ENCODE measurements at regions not wholly inside any gene's neighbourhood (a gene's known extent, or its start where the extent isn't known, plus 50 kb on each side); places are given as distances from the start of the nearest gene placed in this dataset.
A peak's percentile ranks its signal among the peaks of the same experiment; 100 is the strongest.
"Not testable (repeated sequence)": the region's sequence is repeated elsewhere in the genome, so short reads cannot be mapped to it uniquely, and the experiment has no call there.

DNA sequence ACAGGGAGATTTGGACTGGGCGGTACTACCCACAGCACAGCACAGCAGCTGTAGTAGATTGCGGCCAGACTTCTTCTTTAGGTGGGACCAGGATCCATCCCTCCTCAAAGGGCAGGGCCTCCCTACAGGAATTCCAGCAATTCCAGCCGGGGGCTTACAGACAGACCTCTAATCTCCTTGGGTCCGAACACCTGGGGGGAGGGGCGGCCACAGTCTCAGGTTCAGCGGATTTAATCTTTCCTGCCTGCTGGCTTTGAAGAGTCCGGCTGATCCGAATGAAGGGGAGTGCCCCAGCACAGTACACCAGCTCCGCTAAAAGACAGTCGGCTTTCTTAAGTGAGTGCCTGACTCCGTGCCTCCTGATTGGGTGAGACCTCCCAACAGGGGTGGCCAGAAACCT, 1708.5 kb downstream of the BRINP3 start:
- TF ChIP-seq CTCF (IDR thresholded peaks at IDR 0.05; ENCODE audit: borderline replicate concordance, insufficient read depth, low read depth, low read length), result no peak
- no peak overlapping the region for H3K4me3 ChIP-seq (ENCODE audit: low read depth, low read length)

GRCh38 chr1:188769936-188770335, 1707.7 kb downstream of the BRINP3 start:
- no peak for TF ChIP-seq CTCF (IDR thresholded peaks at IDR 0.05; ENCODE audit: borderline replicate concordance, insufficient read depth, low read depth, low read length)

DNA sequence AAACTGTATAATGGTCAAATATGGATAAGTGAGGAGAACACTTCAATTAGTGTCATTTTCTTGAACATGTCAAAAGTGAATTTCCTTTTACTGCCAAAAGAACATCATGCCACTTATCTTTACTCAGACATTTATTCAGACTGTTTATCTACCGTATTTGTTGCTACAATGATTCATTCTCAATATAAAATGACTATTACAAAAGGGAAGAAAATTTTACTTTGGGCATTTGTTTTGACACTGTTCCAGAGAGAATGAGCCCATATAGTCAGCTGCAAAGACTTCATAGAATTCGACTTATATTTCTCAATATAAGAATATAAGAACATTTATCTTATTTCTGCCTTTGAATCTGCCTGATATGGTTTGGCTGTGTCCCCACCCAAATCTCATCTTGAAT, 1699.1 kb downstream of the BRINP3 start:
- no peak for TF ChIP-seq CTCF (IDR thresholded peaks at IDR 0.05; ENCODE audit: borderline replicate concordance, insufficient read depth, low read depth, low read length)
- no peak overlapping the region for H3K4me3 ChIP-seq (ENCODE audit: low read depth, low read length)

More at GRCh38 chr1:188769936-188770335, 1707.7 kb downstream of the BRINP3 start:
- H3K4me3 ChIP-seq (ENCODE audit: low read depth, low read length), result no peak overlapping the region

DNA sequence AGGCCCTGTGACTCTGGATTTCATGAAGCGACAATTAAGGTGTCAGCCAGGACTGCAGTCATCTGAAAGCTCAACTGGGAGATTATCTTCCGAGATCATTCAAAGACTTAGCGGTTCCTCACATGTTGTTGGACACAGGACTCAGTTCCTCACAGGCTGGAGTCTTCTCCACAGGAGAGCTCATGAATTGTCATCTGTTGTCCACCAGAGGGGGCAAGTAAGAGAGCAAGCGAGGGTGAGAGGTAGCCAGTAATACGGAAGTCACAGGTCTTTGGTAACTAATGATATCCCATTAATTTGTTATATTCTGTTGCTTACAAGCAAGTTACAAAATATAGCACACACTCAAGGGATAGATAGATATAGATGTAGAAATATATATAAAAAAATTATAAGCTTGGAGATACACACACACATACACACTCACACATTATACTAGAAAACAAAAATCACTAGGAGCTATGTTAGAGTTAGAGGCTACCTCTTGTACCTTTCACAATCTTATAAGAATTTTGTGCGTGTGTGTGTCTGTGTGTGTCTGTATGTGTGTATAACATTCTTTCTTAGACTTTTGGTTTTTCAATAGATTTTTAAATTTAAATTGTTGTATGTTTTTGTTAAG, 1695.3 kb downstream of the BRINP3 start:
- no peak overlapping the region for H3K4me3 ChIP-seq (ENCODE audit: low read depth, low read length)
- peak; percentile 56; the same call in 1 of the 2 replicates for TF ChIP-seq CTCF (IDR thresholded peaks at IDR 0.05; ENCODE audit: borderline replicate concordance, insufficient read depth, low read depth, low read length)

DNA sequence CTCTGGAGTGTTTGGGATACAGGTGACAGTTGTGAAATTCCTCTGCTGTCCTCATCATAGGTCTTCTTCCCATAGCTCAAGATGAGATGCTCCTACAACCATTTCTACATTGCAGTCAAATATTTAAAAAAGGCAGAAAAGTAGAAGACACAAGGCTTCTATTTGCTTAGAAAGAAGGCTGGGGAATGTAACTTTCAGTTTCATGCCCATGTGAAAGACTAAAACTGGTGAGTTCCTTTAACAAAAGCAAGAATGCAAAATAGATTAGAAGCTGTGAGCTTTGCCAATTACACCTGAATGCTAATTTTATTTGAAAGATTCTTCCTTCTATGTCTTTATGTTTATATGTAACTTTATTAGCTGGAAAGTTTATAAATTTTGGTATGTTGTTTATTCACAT, 1682.7 kb downstream of the BRINP3 start:
- no peak for TF ChIP-seq CTCF (IDR thresholded peaks at IDR 0.05; ENCODE audit: borderline replicate concordance, insufficient read depth, low read depth, low read length)
- H3K4me3 ChIP-seq (ENCODE audit: low read depth, low read length), result no peak overlapping the region

DNA sequence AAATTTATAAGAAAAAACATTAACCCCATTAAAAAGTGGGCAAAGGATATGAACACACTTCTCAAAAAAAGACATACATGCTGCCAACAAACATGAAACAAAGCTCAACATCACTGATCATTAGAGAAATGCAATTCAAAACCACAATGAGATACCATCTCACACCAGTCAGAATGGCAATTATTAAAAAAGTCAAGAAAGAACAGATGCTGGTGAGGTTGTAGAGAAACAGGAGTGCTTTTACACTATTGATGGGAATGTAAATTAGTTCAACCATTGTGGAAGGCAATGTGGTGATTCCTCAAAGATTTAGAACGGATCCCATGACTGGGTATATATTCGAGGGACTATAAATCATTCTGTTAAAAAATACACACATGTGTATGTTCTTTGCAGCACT, 1665.5 kb downstream of the BRINP3 start:
- H3K4me3 ChIP-seq (ENCODE audit: low read depth, low read length), result not testable (repeated sequence)

GRCh38 chr1:188812836-188813573, 1664.7 kb downstream of the BRINP3 start:
- not testable (repeated sequence) for H3K4me3 ChIP-seq (ENCODE audit: low read depth, low read length)

DNA sequence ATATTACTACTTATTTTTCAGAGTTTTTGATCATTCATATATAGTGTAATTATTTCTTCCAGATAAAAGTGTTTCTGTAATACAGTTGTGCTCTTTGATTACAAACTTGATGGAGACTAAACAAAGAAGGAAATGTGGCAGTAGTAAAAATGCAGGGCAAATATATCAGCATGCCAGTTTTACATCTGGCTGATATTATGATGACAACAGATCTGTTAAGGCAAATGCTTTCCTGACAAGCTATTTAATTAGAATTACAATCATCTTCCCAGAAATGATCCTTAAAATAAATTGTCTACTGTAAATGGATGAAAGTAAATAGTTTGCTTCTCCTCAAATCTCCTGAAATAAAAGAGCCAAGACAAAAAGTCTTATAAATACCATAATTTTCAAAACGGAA, 1659.8 kb downstream of the BRINP3 start:
- no peak overlapping the region for H3K4me3 ChIP-seq (ENCODE audit: low read depth, low read length)
- no peak for TF ChIP-seq CTCF (IDR thresholded peaks at IDR 0.05; ENCODE audit: borderline replicate concordance, insufficient read depth, low read depth, low read length)

All from GM12875 (cell line).